T-helper 17 cell (primary cell): ENCODE measurements at regions not wholly inside any gene's neighbourhood (a gene's known extent, or its start where the extent isn't known, plus 50 kb on each side); places are given as distances from the start of the nearest gene placed in this dataset.

Experiments
- ATAC-seq: fragments of 150-1000 bp; cut with Tn5 transposase; 2 replicates; pipeline ENCODE4 v1.10.0; 2021; ENCODE audit warnings: mild to moderate bottlenecking, moderate library complexity
- DNase-seq, 3 donors: peaks; one replicate each; pipeline versions ENCODE4 v3.0.0 to v3.0.0-alpha.2; 2020 to 2021
- H3K9me3 ChIP-seq: one replicate; pipeline ENCODE4 v1.7.0; 2013; ENCODE audit warnings: low read length, mild to moderate bottlenecking; ENCODE audit not compliant: control insufficient read depth, poor library complexity, severe bottlenecking
- H3K27ac Mint-ChIP-seq: one replicate; pipeline ENCODE4 v1.8.0; 2022; ENCODE audit warnings: mild to moderate bottlenecking, moderate library complexity, mixed read lengths
- H3K27me3 Mint-ChIP-seq: one replicate; pipeline ENCODE4 v1.8.0; 2022; ENCODE audit warnings: mixed read lengths
- H3K36me3 Mint-ChIP-seq: one replicate; pipeline ENCODE4 v1.8.0; 2022; ENCODE audit warnings: low read depth, mixed read lengths
- H3K4me1 Mint-ChIP-seq: one replicate; pipeline ENCODE4 v1.8.0; 2022; ENCODE audit warnings: mild to moderate bottlenecking, mixed read lengths
- H3K4me3 Mint-ChIP-seq: one replicate; pipeline ENCODE4 v1.8.0; 2022; ENCODE audit warnings: mild to moderate bottlenecking, moderate library complexity, mixed read lengths

DNA sequence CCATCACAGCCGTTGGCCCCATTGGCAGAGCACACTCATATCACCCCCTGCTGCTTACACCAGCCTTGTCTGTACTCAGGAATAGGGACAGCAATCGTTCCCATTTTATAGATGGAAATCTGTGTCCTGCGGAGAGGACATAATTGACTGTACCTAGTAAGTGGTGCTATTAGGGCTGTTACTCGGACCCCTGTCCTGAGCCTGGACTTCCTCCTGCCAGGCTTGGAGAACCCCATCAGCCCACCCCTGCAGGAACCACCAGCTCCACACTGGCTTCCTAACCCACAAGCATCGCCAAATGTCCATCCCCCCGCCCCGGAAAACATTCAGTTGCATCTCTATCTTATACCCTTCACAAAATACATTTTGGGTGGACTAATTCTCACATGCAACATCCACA, 139.8 kb upstream of the RET start:
- ATAC-seq (no peak), DNase-seq (no peak)
- Mint-ChIP-seq H3K27me3 (peaks cover 74% of the 10 kb centered on the region), H3K4me1 (peaks cover 17% of the 10 kb centered on the region), H3K36me3 (peaks cover 2% of the 10 kb centered on the region), H3K27ac (no peak overlapping the region), H3K4me3 (no peak overlapping the region)
- no peaks in the 10 kb centered on the region for H3K9me3 ChIP-seq

DNA sequence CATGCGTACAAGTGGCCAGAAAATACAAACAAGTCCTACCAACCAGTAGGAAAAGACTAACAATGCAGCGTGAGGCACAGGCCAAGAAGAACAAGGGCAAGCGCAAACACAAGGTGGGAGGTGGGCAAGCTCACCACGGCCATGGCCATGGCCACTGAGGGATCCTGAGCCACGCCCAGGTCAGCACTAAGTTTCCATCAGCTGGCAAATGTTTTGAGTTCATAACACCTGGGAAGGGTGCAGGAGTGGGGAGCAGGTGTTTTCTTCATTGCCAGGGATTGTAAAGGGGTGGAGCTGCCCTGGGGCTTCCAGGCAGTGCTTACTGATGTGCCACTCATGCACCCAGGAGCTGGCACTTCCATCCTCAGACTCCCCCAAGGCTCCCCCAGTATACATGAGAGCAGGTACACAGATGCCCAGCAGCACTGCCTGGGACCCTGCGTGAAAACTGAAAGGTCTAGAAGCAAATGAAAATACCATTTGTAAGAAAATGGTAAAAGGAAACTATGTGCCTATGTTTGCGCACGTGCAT, 139.2 kb upstream of the RET start:
- DNase-seq (no peak), ATAC-seq (no peak)
- H3K9me3 ChIP-seq, result no peaks in the 10 kb centered on the region
- no peak overlapping the region for H3K27ac Mint-ChIP-seq
- H3K36me3 Mint-ChIP-seq, result peaks cover 2% of the 10 kb centered on the region
- no peak overlapping the region for H3K4me3 Mint-ChIP-seq
- peaks cover 17% of the 10 kb centered on the region for H3K4me1 Mint-ChIP-seq
- peaks cover 76% of the 10 kb centered on the region for H3K27me3 Mint-ChIP-seq

DNA sequence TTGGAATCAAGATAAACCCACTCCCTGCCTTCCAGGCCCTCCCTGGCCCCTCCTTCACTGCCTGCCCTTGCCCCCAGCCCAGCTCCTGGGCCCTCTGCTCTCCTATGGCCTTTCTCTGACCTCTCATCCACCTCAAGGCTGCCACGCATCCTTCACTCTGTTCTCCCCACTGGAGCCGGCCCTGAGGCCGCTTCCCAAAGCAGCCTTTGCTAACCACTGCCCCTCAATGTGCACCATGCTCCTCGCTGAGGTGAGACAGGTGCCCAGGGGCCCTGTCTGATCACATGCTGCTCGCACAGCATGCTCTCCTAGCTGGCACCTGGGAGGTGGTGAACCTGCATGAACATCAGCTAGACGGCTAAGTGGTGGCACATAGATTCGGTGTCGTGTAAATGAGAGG, 138.5 kb upstream of the RET start:
- no peak for DNase-seq
- no peaks in the 10 kb centered on the region for H3K9me3 ChIP-seq
- Mint-ChIP-seq H3K4me1 (peaks cover 14% of the 10 kb centered on the region), H3K4me3 (no peak overlapping the region), H3K36me3 (no peaks in the 10 kb centered on the region), H3K27ac (no peak overlapping the region), H3K27me3 (peaks cover 72% of the 10 kb centered on the region)
- no peak for ATAC-seq

GRCh38 chr10:42939237-42939636, 137.6 kb upstream of the RET start:
- Mint-ChIP-seq H3K4me3 (no peak overlapping the region), H3K4me1 (peaks cover 6% of the 10 kb centered on the region), H3K27me3 (peaks cover 73% of the 10 kb centered on the region), H3K27ac (no peak overlapping the region), H3K36me3 (no peaks in the 10 kb centered on the region)
- ATAC-seq (no peak), DNase-seq (no peak)
- H3K9me3 ChIP-seq, result no peaks in the 10 kb centered on the region

DNA sequence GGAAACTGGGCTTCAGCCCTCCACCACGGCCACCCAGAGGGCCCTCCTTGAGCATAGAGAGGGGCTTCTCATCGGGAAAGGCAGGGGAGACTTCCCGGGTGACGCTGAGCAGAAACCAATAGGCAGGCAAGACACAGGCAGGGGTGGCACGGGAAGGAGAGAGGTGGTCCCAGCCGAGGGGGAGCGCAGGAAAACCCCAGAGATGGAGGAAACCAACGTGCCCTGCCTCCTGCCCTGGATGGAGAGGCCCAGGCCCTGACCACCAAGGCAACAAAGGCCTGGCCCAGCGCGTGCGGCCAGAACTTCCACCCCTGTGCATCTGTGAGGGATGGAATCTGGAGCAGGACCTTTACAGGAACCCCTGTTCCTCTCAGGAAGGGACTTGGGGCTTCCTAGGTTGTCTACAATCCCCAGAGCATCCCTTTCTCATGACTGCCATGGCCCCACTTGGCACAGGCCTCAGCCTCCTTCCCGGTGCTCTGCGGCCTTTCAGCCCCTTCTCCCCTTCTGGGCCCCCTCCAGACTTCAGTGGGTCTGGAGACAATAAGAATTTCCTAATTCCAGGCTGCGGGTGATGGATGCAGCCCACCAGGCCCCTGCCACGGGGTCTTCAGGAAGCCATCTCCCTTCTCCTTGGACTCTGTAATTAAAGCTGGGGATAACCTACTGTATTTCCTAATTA, 137.0 kb upstream of the RET start:
- Mint-ChIP-seq H3K27me3 (peaks cover 71% of the 10 kb centered on the region), H3K4me1 (peaks cover 3% of the 10 kb centered on the region), H3K36me3 (no peaks in the 10 kb centered on the region), H3K4me3 (no peak overlapping the region), H3K27ac (no peak overlapping the region)
- ATAC-seq (no peak), DNase-seq (no peak)
- no peaks in the 10 kb centered on the region for H3K9me3 ChIP-seq

- DNase-seq (no peak), ATAC-seq (no peak)
- H3K9me3 ChIP-seq, result no peaks in the 10 kb centered on the region
- no peak overlapping the region for H3K4me3 Mint-ChIP-seq
- H3K27me3 Mint-ChIP-seq, result peaks cover 67% of the 10 kb centered on the region
- H3K27ac Mint-ChIP-seq, result no peak overlapping the region
- H3K4me1 Mint-ChIP-seq, result peaks cover 3% of the 10 kb centered on the region
- peaks cover 2% of the 10 kb centered on the region for H3K36me3 Mint-ChIP-seq
These were observed 136.2 kb upstream of the RET start for GRCh38 chr10:42940487-42941294.

DNA sequence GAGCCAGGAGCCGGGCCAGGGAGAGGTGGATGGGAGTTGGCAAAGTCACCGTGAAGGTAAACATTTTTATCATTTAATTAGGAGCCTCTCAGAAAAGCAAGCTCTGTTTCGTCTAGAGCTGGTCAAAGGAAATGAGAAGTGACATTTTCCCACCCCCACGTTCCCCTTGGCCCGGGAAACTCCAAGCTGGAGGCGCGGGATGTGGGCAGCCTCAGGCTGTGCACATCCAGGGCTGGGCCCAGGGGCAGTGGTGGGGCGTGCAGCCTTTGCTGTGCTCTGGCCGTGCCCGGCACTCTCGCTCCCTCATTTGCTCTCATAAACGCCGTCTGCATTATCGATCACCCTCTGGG, 135.6 kb upstream of the RET start:
- Mint-ChIP-seq H3K27ac (no peak overlapping the region), H3K4me3 (no peak overlapping the region), H3K27me3 (peaks cover 67% of the 10 kb centered on the region), H3K36me3 (peaks cover 2% of the 10 kb centered on the region), H3K4me1 (peaks cover 3% of the 10 kb centered on the region)
- ATAC-seq (no peak), DNase-seq (no peak)
- no peaks in the 10 kb centered on the region for H3K9me3 ChIP-seq

DNA sequence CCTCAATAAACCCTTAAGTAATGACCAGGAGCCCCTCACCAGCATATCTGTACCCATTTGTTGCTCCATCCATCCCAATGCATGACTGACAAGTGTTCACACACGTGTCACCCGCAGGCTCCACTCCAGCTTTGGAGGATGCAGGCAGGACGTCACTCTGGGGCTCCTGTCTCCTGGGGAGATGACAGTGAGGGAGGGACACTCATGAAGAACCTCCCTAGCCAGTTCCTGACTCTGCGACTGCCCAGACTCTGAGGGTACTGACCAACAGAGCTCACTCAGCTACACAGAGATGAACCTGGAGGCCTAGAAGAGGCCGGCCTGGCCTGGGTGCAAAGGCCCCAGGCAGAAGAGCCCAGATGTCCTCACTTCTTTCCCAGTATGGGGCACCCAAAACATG, 135.1 kb upstream of the RET start:
- H3K27ac Mint-ChIP-seq, result no peak overlapping the region
- H3K36me3 Mint-ChIP-seq, result peaks cover 2% of the 10 kb centered on the region
- DNase-seq (no peak), ATAC-seq (no peak)
- H3K27me3 Mint-ChIP-seq, result peaks cover 64% of the 10 kb centered on the region
- peaks cover 3% of the 10 kb centered on the region for H3K4me1 Mint-ChIP-seq
- H3K9me3 ChIP-seq, result no peaks in the 10 kb centered on the region
- H3K4me3 Mint-ChIP-seq, result no peak overlapping the region

DNA sequence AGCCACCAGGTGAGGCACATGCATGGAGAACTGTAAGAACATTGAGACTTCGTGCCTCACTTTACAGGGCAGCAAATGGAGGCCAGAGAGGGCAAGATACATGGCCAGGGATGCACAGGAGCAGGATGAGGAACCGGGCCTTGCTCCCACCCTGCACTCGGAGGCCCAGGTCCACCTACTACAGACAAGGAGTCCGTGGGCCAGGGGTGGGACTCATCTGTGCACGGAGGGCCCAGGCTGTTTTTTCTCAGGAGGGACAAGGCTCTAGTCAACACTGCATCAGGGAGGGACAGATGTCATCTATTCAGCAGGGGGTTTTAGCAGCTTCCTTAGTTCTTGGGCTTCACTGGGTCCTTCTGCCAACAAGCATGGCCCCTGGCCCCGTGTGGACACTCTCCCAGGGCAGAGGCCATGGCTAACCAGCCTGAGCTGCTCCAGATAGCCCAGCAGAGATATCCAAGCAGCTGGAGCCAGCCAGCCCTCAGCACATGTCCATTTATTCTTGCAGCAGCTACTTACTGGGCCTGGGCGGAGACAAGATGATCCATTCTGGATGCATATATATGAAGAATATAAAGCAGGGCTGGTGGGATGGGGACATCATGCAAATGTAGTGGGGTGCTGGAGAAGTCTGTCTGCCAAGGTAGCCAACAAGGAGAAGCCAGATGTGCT, 134.5 kb upstream of the RET start:
- Mint-ChIP-seq H3K27me3 (peaks cover 61% of the 10 kb centered on the region), H3K27ac (no peak overlapping the region), H3K4me1 (peaks cover 3% of the 10 kb centered on the region), H3K36me3 (peaks cover 2% of the 10 kb centered on the region), H3K4me3 (no peak overlapping the region)
- H3K9me3 ChIP-seq, result no peaks in the 10 kb centered on the region
- ATAC-seq, result no peak
- no peak for DNase-seq

- Mint-ChIP-seq H3K4me3 (no peak overlapping the region), H3K27ac (no peak overlapping the region), H3K36me3 (peaks cover 2% of the 10 kb centered on the region), H3K4me1 (peaks cover 3% of the 10 kb centered on the region), H3K27me3 (peaks cover 55% of the 10 kb centered on the region)
- DNase-seq (no peak), ATAC-seq (no peak)
- no peaks in the 10 kb centered on the region for H3K9me3 ChIP-seq
These were observed 133.6 kb upstream of the RET start for GRCh38 chr10:42943025-42943818.

GRCh38 chr10:42948040-42948439, 128.8 kb upstream of the RET start:
- H3K27me3 Mint-ChIP-seq, result peaks cover 51% of the 10 kb centered on the region
- H3K9me3 ChIP-seq, result no peaks in the 10 kb centered on the region
- DNase-seq (no peak), ATAC-seq (no peak)
- no peak overlapping the region for H3K27ac Mint-ChIP-seq
- H3K36me3 Mint-ChIP-seq, result peaks cover 2% of the 10 kb centered on the region
- H3K4me3 Mint-ChIP-seq, result no peak overlapping the region
- no peaks in the 10 kb centered on the region for H3K4me1 Mint-ChIP-seq

DNA sequence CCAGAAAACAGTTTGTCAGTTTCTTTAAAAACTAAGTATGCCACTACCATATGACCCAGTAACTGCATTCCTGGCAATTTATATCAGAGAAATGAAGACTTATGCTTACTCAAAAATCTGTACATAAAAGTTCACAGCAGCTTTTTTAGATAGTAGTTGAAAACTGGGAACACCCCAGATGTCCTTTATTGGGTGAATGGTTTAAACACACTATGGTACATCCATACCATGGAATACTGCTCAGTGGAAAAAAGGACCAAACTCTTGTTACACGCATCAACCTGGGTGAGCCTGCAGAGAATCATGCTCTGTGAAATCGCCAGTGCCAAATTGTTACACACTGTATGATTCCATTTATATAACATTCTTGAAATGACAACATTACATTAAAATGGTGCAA, 127.6 kb upstream of the RET start:
- Mint-ChIP-seq H3K36me3 (peaks cover 2% of the 10 kb centered on the region), H3K27me3 (peaks cover 44% of the 10 kb centered on the region), H3K4me3 (no peak overlapping the region), H3K27ac (no peak overlapping the region), H3K4me1 (no peaks in the 10 kb centered on the region)
- no peak for DNase-seq
- no peak for ATAC-seq
- H3K9me3 ChIP-seq, result no peaks in the 10 kb centered on the region
